ENCODE measurements at regions not wholly inside any gene's neighbourhood (a gene's known extent, or its start where the extent isn't known, plus 50 kb on each side); places are given as distances from the start of the nearest gene placed in this dataset.

- Histone ChIP-seq H3K79me2 (ENCODE audit: insufficient read depth, low read length) (no peaks in the 10 kb centered on the region), H3K36me3 (ENCODE audit: control insufficient read depth in 1 of 2, insufficient read depth in 2 of 2, low read length in 2 of 2) (no peaks in the 10 kb centered on the region), H3K4me3 (replicated peaks in 1 of 2; ENCODE audit: low read depth in 1 of 2, low read length in 2 of 2) (no peak overlapping the region), H3K9me2 (ENCODE audit: insufficient read depth) (no peaks in the 10 kb centered on the region), H3K9ac (ENCODE audit: low read length) (no peak overlapping the region), H3K27me3 (ENCODE audit: insufficient read depth, low read length) (peaks cover 21% of the 10 kb centered on the region), H3K4me2 (ENCODE audit: low read length) (no peak overlapping the region), H3K27ac (ENCODE audit: low read depth, low read length) (no peak overlapping the region), H2AFZ (ENCODE audit: low read depth, low read length, poor library complexity, severe bottlenecking) (no peak overlapping the region), H3K4me1 (ENCODE audit: control insufficient read depth in 1 of 2, insufficient read depth in 2 of 2, low read length in 2 of 2) (no peaks in the 10 kb centered on the region), H4K20me1 (ENCODE audit: insufficient read depth) (no peaks in the 10 kb centered on the region), H3K9me3 (ENCODE audit: control insufficient read depth in 1 of 2, insufficient read depth in 1 of 2, low read depth in 1 of 2, low read length in 2 of 2) (no peaks in the 10 kb centered on the region)
- no TSS peak for BruUV-seq (replicated peaks)
- no peak for DNase-seq (ENCODE audit: low read depth, low spot score)
- TF ChIP-seq POLR2AphosphoS5 (IDR thresholded peaks at IDR 0.05; ENCODE audit: low read depth, low read length) (no peak), POLR2A (IDR thresholded peaks at IDR 0.05; ENCODE audit: borderline replicate concordance, extremely low read depth, insufficient read depth, insufficient read length) (no peak), YY1 (IDR thresholded peaks at IDR 0.05; ENCODE audit: extremely low read depth, insufficient replicate concordance, low read depth, low read length) (no peak), CEBPB (IDR thresholded peaks at IDR 0.05; ENCODE audit: low read depth) (no peak), SIN3A (IDR thresholded peaks at IDR 0.05; ENCODE audit: low read depth) (no peak), EZH2 (IDR thresholded peaks at IDR 0.05) (no peak), TCF7L2 (IDR thresholded peaks at IDR 0.05; ENCODE audit: borderline replicate concordance, extremely low read depth, insufficient read depth, insufficient read length) (no peak), EZH2phosphoT487 (IDR thresholded peaks at IDR 0.05; ENCODE audit: borderline replicate concordance) (no peak), SP1 (IDR thresholded peaks at IDR 0.05; ENCODE audit: low read depth) (no peak), FOSL1 (IDR thresholded peaks at IDR 0.05; ENCODE audit: low read depth) (no peak), ZFX (IDR thresholded peaks at IDR 0.05) (no peak), EGR1 (IDR thresholded peaks at IDR 0.05; ENCODE audit: low read depth) (no peak)
- TF ChIP-seq, protein P1, sequence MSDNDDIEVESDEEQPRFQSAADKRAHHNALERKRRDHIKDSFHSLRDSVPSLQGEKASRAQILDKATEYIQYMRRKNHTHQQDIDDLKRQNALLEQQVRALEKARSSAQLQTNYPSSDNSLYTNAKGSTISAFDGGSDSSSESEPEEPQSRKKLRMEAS (IDR thresholded peaks at IDR 0.05), result no peak
- TF ChIP-seq, protein P2, sequence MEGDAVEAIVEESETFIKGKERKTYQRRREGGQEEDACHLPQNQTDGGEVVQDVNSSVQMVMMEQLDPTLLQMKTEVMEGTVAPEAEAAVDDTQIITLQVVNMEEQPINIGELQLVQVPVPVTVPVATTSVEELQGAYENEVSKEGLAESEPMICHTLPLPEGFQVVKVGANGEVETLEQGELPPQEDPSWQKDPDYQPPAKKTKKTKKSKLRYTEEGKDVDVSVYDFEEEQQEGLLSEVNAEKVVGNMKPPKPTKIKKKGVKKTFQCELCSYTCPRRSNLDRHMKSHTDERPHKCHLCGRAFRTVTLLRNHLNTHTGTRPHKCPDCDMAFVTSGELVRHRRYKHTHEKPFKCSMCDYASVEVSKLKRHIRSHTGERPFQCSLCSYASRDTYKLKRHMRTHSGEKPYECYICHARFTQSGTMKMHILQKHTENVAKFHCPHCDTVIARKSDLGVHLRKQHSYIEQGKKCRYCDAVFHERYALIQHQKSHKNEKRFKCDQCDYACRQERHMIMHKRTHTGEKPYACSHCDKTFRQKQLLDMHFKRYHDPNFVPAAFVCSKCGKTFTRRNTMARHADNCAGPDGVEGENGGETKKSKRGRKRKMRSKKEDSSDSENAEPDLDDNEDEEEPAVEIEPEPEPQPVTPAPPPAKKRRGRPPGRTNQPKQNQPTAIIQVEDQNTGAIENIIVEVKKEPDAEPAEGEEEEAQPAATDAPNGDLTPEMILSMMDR (IDR thresholded peaks at IDR 0.05 in 2 of 3, conservative IDR thresholded peaks at IDR 0.05 in 1 of 3; ENCODE audit: borderline replicate concordance in 1 of 3, insufficient read depth in 1 of 3, low read depth in 2 of 3, low read length in 2 of 3), result no peak
- no peak for ATAC-seq
- ChIA-PET CTCF (no interaction called here), POLR2A (no interaction called here), RAD21 (ENCODE audit: low non-redundant PET in 1 of 2, low total read pairs in 2 of 2, uncharacterized antibody in 2 of 2, unreplicated experiment in 2 of 2) (no interaction called here)
- intact Hi-C loops (cut with micrococcal nuclease), result no loop called here
These were observed 116.6 kb downstream of the LIPG start for GRCh38 chr18:49678440-49678839.
